ENCODE measurements at regions not wholly inside any gene's neighbourhood (a gene's known extent, or its start where the extent isn't known, plus 50 kb on each side); places are given as distances from the start of the nearest gene placed in this dataset.

DNA sequence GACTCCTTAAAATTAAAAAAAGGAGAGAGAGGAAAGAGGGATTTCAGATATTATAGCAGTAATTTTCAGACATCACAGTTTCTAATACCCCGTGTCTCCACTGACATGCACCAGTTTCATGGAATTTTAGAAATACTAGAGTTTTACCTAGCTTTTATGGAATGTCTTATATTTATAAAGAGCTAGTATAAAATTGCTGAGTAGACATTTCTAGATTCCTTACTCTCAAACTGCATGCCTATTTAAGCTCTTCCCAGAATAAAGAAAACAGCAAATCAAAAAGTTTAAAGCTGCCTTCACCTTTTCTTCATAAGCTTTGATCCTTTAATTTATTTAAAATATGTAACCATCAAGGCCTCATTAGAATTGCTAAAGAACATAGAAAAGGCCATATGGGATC lies 247.4 kb upstream of the IL12A start:
- no peak overlapping the region for H2AFZ ChIP-seq (ENCODE audit: low read depth, low read length)
- H3K27ac ChIP-seq (ENCODE audit: extremely low read depth, low read depth, low read length): no peak overlapping the region
- no peaks in the 10 kb centered on the region for H3K27me3 ChIP-seq (ENCODE audit: control insufficient read depth in 2 of 2, insufficient read depth in 2 of 2, low read length in 2 of 2)
- DNase-seq (ENCODE audit: extremely low read depth in 1 of 4, low spot score in 3 of 4) (no peak), FAIRE-seq (no peak), ATAC-seq (no peak)
- no peaks in the 10 kb centered on the region for H3K9me1 ChIP-seq (ENCODE audit: control insufficient read depth, insufficient read depth, low read length)
- ChIA-PET POLR2A (no interaction called here), CTCF (ENCODE audit: low intra/inter-chr PET ratio) (no interaction called here)
- no peaks in the 10 kb centered on the region for H3K9me3 ChIP-seq (replicated peaks; ENCODE audit: control insufficient read depth, insufficient read depth, low read depth, low read length)
- WGBS (ENCODE audit: insufficient coverage, low coverage, missing lambda C conversion rate): 0% methylated on average over 1 of the region's 1 CpG
- no TSS peak for BruUV-seq (replicated peaks)
- no peaks in the 10 kb centered on the region for H3K4me1 ChIP-seq (replicated peaks in 1 of 2; ENCODE audit: control insufficient read depth in 2 of 2, insufficient read depth in 2 of 2, low read length in 2 of 2)
- no peaks in the 10 kb centered on the region for H3K36me3 ChIP-seq (ENCODE audit: control insufficient read depth, insufficient read depth, low read length)
- in situ Hi-C loops (cut with MboI): no loop called here
- TF ChIP-seq NRF1 (conservative IDR thresholded peaks at IDR 0.05 in 1 of 2, IDR thresholded peaks at IDR 0.05 in 1 of 2) (no peak), ETS1 (conservative IDR thresholded peaks at IDR 0.05; ENCODE audit: control insufficient read depth, low read depth, low read length) (no peak), PRPF4 (IDR thresholded peaks at IDR 0.05; ENCODE audit: insufficient read depth, low read depth, low read length, poor library complexity, severe bottlenecking) (no peak), CBFA2T3 (IDR thresholded peaks at IDR 0.05) (no peak), C11orf30 (IDR thresholded peaks at IDR 0.05; ENCODE audit: low read depth) (peak; percentile 72), MAFF (IDR thresholded peaks at IDR 0.05; ENCODE audit: low read length) (peak; percentile 93), ZNF316 (IDR thresholded peaks at IDR 0.05) (peak; percentile 86), MAFK (IDR thresholded peaks at IDR 0.05; ENCODE audit: low read length) (peak; percentile 94), KLF6 (CRISPR knock-in tag; IDR thresholded peaks at IDR 0.05; ENCODE audit: borderline replicate concordance) (no peak), ZNF589 (CRISPR knock-in tag; IDR thresholded peaks at IDR 0.05; ENCODE audit: low read depth) (no peak), ARID1B (IDR thresholded peaks at IDR 0.05) (no peak), KLF10 (CRISPR knock-in tag; IDR thresholded peaks at IDR 0.05) (no peak), FUS (optimal IDR thresholded peaks at IDR 0.05; ENCODE audit: low read depth, low read length) (no peak), CCAR2 (IDR thresholded peaks at IDR 0.05; ENCODE audit: low read depth, low read length) (no peak), SRSF1 (IDR thresholded peaks at IDR 0.05; ENCODE audit: low read depth, low read length) (no peak), MAFG (tag; conservative IDR thresholded peaks at IDR 0.05) (peak; percentile 76), RBM17 (IDR thresholded peaks at IDR 0.05; ENCODE audit: borderline replicate concordance, low read depth, low read length) (no peak), ZNF431 (CRISPR knock-in tag; IDR thresholded peaks at IDR 0.05) (no peak)
- TF ChIP-seq, protein P1, sequence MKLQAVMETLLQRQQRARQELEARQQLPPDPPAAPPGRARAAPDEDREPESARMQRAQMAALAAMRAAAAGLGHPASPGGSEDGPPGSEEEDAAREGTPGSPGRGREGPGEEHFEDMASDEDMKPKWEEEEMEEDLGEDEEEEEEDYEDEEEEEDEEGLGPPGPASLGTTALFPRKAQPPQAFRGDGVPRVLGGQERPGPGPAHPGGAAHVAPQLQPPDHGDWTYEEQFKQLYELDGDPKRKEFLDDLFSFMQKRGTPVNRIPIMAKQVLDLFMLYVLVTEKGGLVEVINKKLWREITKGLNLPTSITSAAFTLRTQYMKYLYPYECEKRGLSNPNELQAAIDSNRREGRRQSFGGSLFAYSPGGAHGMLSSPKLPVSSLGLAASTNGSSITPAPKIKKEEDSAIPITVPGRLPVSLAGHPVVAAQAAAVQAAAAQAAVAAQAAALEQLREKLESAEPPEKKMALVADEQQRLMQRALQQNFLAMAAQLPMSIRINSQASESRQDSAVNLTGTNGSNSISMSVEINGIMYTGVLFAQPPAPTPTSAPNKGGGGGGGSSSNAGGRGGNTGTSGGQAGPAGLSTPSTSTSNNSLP (IDR thresholded peaks at IDR 0.05; ENCODE audit: borderline replicate concordance, low read depth, low read length): no peak
- TF ChIP-seq, protein P2, sequence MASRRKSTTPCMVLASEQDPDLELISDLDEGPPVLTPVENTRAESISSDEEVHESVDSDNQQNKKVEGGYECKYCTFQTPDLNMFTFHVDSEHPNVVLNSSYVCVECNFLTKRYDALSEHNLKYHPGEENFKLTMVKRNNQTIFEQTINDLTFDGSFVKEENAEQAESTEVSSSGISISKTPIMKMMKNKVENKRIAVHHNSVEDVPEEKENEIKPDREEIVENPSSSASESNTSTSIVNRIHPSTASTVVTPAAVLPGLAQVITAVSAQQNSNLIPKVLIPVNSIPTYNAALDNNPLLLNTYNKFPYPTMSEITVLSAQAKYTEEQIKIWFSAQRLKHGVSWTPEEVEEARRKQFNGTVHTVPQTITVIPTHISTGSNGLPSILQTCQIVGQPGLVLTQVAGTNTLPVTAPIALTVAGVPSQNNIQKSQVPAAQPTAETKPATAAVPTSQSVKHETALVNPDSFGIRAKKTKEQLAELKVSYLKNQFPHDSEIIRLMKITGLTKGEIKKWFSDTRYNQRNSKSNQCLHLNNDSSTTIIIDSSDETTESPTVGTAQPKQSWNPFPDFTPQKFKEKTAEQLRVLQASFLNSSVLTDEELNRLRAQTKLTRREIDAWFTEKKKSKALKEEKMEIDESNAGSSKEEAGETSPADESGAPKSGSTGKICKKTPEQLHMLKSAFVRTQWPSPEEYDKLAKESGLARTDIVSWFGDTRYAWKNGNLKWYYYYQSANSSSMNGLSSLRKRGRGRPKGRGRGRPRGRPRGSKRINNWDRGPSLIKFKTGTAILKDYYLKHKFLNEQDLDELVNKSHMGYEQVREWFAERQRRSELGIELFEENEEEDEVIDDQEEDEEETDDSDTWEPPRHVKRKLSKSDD (conservative IDR thresholded peaks at IDR 0.05; ENCODE audit: low read length): no peak
- no peak overlapping the region for H3K4me3 ChIP-seq
- no peaks in the 10 kb centered on the region for H3K79me2 ChIP-seq (ENCODE audit: control insufficient read depth, insufficient read depth, low read length)
- H4K20me1 ChIP-seq (replicated peaks; ENCODE audit: control insufficient read depth, insufficient read depth, low read length): no peaks in the 10 kb centered on the region
- intact Hi-C loops (cut with micrococcal nuclease): no loop called here
- H3K4me2 ChIP-seq (ENCODE audit: insufficient read depth, low read length): no peak overlapping the region
- no peak overlapping the region for H3K9ac ChIP-seq (ENCODE audit: insufficient read depth in 1 of 2, low read depth in 2 of 2, low read length in 2 of 2)
